GM18909 (cell line): ENCODE measurements at regions not wholly inside any gene's neighbourhood (a gene's known extent, or its start where the extent isn't known, plus 50 kb on each side); places are given as distances from the start of the nearest gene placed in this dataset.

Source experiments
- ATAC-seq: cut with Tn5 transposase; IDR thresholded peaks from one replicate; pipeline ENCODE4 v1.9.1; 2021; ENCODE audit warnings: mild to moderate bottlenecking; ENCODE audit not compliant: unreplicated experiment, poor library complexity

- no peak for ATAC-seq
These were observed 78.1 kb upstream of the CSF3R start for GRCh38 chr1:36560621-36561360.

- ATAC-seq = no peak
These were observed 77.5 kb upstream of the CSF3R start for GRCh38 chr1:36560177-36560576.

- ATAC-seq = no peak
These were observed 76.3 kb upstream of the CSF3R start for GRCh38 chr1:36559061-36559460.

- ATAC-seq = no peak
These were observed 74.6 kb upstream of the CSF3R start for GRCh38 chr1:36557041-36558000.

- no peak for ATAC-seq
These were observed 72.3 kb upstream of the CSF3R start for GRCh38 chr1:36555041-36555440.

GRCh38 chr1:36554323-36554628, 71.6 kb upstream of the CSF3R start:
- no peak for ATAC-seq

GRCh38 chr1:36553591-36554322, 71.0 kb upstream of the CSF3R start:
- ATAC-seq = no peak

- no peak for ATAC-seq
These were observed 60.3 kb upstream of the CSF3R start for GRCh38 chr1:36542962-36543515.

- no peak for ATAC-seq
These were observed 59.6 kb upstream of the CSF3R start for GRCh38 chr1:36542024-36542961.

- ATAC-seq = no peak
These were observed 57.3 kb upstream of the CSF3R start for GRCh38 chr1:36540056-36540455.

- ATAC-seq = no peak
These were observed 56.8 kb upstream of the CSF3R start for GRCh38 chr1:36539526-36539925.

- no peak for ATAC-seq
These were observed 55.3 kb upstream of the CSF3R start for GRCh38 chr1:36537991-36538390.

GRCh38 chr1:36537190-36537768, 54.6 kb upstream of the CSF3R start:
- no peak for ATAC-seq

- ATAC-seq = no peak
These were observed 54.0 kb upstream of the CSF3R start for GRCh38 chr1:36536727-36537126.

- ATAC-seq = no peak
These were observed 52.1 kb upstream of the CSF3R start for GRCh38 chr1:36534711-36535412.

GRCh38 chr1:36533897-36534296, 51.2 kb upstream of the CSF3R start:
- no peak for ATAC-seq

GRCh38 chr1:36532810-36533401, 50.2 kb upstream of the CSF3R start:
- ATAC-seq = no peak
